Retina (tissue), 1 donor: ENCODE measurements at regions not wholly inside any gene's neighbourhood (a gene's known extent, or its start where the extent isn't known, plus 50 kb on each side); places are given as distances from the start of the nearest gene placed in this dataset.

Experiments used
- DNase-seq: peaks from one replicate; pipeline ENCODE4 v3.0.0-alpha.2; 2016

DNA sequence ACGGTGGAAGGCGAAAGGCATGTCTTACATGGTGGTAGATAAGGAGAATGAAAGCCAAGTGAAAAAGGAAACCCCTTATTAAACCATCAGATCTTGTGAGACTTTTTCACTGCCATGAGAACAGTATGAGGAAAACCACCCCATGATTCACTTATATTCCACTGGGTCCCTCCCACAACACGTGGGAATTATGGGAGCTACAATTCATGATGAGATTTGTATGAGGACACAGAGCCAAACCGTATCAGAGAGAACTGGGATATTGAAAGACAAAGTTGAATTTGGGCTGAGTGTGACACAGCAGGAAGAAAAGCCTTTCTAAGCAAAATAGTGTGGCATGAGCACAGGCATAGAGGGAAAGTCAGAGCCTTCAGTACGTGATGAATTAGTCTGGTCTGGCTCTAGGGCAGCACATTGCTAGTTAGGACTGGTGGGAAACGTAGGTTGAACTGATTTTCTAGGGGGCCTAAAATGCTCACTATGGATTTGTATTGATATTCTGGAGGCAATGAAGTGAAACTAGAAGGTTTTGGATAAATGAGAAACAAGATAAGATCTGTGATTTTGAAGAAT lies 84.8 kb upstream of the RND3 start:
- DNase-seq, result no peak

GRCh38 chr2:150571121-150571520 lies 83.7 kb upstream of the RND3 start:
- DNase-seq, result no peak

DNA sequence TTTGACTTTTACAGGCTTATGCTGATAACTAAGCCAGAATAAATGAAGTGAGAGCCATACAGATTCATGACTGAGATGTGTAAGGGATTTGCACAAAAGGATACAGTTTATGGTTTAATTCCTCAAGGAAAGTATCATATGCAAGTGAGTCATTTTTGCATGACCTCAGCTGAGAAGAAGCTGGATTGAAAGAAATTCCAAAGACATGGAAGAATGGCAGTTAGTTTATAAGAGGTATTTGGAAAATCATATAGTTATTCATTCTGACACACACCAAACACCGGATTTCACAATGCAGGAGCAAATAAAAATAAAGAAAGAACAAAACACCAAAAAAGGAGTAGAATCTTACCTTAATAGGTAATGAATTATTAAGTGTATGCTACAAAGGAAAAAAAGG lies 83.2 kb upstream of the RND3 start:
- DNase-seq, result no peak

DNA sequence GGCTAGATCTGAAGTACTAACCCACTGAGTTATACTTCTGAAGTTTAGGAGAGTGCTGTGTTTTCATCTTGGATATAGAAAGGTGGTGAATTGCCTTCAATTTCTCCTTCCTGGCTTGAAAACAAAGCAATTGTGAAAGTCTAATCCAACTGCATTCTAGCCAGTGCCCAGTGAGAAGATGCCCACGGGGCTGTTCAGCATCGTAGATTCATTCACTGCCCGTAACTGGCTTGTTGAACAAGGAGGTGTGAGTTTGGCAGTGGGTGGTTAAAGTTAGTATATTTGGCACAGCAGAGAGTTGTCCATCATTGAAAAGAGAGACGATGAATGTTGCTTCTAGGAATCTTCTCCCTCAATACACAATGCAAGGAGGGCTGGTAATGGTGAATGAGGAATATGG lies 82.3 kb upstream of the RND3 start:
- DNase-seq, result no peak

GRCh38 chr2:150567771-150568301 lies 80.4 kb upstream of the RND3 start:
- no peak for DNase-seq

- DNase-seq, result no peak
Measured at GRCh38 chr2:150566289-150566688, 78.8 kb upstream of the RND3 start.

DNA sequence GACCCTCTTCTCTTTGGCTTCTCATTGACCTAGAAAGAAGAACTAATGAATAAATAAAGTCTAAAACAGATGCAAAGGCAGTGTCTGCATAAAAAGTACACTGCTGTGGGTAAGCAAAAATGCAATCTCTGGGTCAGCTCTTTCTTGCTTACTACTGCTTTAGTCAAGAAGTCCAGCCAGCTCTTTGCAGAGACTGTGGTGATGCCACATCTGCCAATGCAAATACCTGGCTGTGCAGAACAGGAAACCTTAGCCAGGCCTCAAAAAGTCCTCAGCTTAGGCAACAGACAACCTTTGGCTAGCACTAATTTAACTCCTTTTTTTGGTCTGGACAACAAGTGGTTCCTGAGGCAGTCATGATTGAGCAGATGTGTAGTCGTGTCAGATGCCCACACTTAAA lies 73.6 kb upstream of the RND3 start:
- no peak for DNase-seq

- no peak for DNase-seq
Measured at GRCh38 chr2:150557020-150557600, 69.6 kb upstream of the RND3 start.

DNA sequence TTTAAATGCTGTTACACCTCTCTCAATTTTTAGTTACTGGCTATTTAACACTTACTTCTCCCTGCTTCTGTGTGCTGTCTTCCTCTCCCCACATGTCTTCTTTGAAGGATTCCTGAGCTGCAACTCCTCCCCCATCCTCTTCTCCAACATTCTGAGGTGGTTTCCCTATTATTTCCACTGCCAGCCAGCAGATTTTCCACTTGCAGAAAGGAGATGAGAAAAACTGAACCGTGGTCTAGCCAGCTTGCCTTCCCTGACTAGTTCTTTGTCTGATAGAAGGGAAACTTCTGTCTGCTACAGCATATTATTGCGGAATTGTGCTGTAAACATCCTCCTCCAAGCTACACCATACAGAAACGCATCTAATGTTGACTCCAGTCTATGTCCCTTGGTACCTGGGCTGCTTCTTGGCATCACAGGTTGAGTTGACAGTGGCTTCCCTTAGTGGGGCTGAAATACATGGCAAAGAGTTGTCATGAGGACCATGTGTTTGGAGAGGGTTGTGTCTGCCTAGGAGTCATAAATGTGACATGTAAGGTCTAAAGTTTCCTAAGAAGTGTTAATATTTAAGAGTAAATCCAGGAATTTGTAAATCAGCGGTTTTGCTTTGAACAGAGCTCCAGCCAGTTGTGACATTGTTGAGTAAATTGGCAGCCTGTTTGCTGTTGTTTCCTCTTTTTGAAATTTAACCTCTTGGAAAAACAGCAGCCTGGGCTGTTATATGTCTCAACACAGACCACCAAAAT lies 68.3 kb upstream of the RND3 start:
- no peak for DNase-seq

DNA sequence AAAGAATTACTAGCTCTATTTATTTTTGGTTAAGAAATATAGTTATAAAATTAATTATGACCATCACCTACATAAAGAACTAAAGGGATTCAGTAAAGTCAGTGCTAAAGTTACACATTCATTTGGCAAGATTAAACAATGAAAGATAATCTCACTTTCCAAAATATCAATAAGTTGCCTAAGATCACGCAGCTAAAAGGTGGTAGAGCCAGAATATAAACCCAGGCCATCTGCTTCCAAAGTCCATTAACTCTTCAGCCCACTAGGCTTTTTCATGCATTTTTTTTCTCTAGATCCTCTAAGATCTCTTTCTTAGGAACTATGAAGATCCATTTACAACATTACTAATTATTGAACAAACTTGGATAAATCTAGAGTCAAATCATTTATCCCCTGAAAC lies 66.6 kb upstream of the RND3 start:
- DNase-seq, result no peak

GRCh38 chr2:150552041-150552820 lies 64.8 kb upstream of the RND3 start:
- DNase-seq, result no peak

DNA sequence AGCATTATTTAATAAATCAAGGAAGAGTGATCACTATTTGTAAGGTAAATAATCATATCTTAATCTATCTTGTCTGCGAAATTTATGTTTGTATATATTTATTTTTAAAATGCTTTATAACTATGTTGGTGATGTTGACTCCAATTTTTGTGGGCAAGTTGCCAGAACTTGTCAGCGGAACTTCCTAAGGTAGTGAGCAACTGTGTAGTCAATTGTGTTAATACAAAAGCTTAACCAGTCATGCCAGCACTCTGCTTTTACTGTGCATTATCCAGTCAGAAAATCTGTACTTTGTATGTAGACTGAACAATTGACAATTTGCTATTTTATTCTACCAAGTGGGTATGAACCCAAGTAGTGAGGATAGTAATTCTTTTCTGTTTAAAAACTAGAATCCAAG lies 61.9 kb upstream of the RND3 start:
- no peak for DNase-seq

DNA sequence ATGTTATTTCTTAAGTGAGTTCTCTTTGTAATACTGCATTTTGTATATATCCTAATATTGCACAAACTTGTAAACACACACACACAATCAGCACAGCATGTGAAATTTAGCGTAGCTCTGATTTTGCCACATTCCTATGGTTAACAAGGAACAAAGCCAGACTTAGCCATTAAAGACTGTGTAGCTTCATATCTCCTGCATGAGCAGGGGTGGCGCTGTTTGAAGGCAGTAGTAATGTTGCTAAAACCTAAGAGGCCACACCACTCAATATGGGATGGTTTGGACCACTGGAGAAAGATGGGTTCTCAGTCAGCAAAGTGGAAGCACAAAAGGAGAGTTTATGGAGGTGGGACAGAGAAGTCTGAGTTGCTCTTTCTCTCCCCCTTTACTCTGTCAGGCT lies 61.1 kb upstream of the RND3 start:
- no peak for DNase-seq

- no peak for DNase-seq
Measured at GRCh38 chr2:150545916-150546315, 58.4 kb upstream of the RND3 start.

- DNase-seq, result no peak
Measured at GRCh38 chr2:150544731-150545130, 57.3 kb upstream of the RND3 start.

- DNase-seq, result no peak
Measured at GRCh38 chr2:150542692-150543091, 55.2 kb upstream of the RND3 start.

- no peak for DNase-seq
Measured at GRCh38 chr2:150542172-150542571, 54.7 kb upstream of the RND3 start.

GRCh38 chr2:150538651-150539201 lies 51.3 kb upstream of the RND3 start:
- DNase-seq, result no peak
